ENCODE measurements at regions not wholly inside any gene's neighbourhood (a gene's known extent, or its start where the extent isn't known, plus 50 kb on each side); places are given as distances from the start of the nearest gene placed in this dataset.

- Histone ChIP-seq H4K20me1 (ENCODE audit: insufficient read depth, low read length) (no peaks in the 10 kb centered on the region), H3K4me2 (ENCODE audit: low read length) (no peak overlapping the region), H3K36me3 (ENCODE audit: insufficient read depth, low read length) (no peaks in the 10 kb centered on the region), H3K27ac (ENCODE audit: low read depth, low read length, poor library complexity, severe bottlenecking) (no peak overlapping the region), H3K9me2 (ENCODE audit: insufficient read depth, low read length) (no peaks in the 10 kb centered on the region), H3K79me2 (ENCODE audit: insufficient read depth, low read depth, low read length) (no peaks in the 10 kb centered on the region), H2AFZ (ENCODE audit: low read length) (no peak overlapping the region), H3K4me3 (ENCODE audit: low read depth, low read length, poor library complexity, severe bottlenecking) (no peak overlapping the region), H3K9me3 (ENCODE audit: low read length) (no peaks in the 10 kb centered on the region), H3K4me1 (ENCODE audit: insufficient read depth, low read length, poor library complexity, severe bottlenecking) (peaks cover 8% of the 10 kb centered on the region)
- ChIA-PET CTCF (ENCODE audit: unreplicated experiment) (interaction anchor here (0.7 kb wide), 1 partner anchor 495 kb away, joined by 3 read pairs; no protein-coding TSS in a partner anchor), POLR2A (no interaction called here)
- BruUV-seq (replicated peaks) = no TSS peak
- TF ChIP-seq EZH2phosphoT487 (IDR thresholded peaks at IDR 0.05; ENCODE audit: borderline replicate concordance, low read depth, low read length) (no peak), CTCF (conservative IDR thresholded peaks at IDR 0.05; ENCODE audit: low read length) (no peak)
- intact Hi-C loops (cut with micrococcal nuclease; ENCODE audit: unreplicated experiment) = loop anchor here (5.0 kb wide), 1 partner anchor 120 kb away; the partner anchor contains the start of gene LPCAT1
- no peak for DNase-seq (ENCODE audit: low spot score)
Observed at GRCh38 chr5:1642221-1642620, 118.5 kb upstream of the LPCAT1 start.

GRCh38 chr5:1641560-1642166 is 117.9 kb upstream of the LPCAT1 start:
- Histone ChIP-seq H3K4me1 (ENCODE audit: insufficient read depth, low read length, poor library complexity, severe bottlenecking) (peaks cover 8% of the 10 kb centered on the region), H3K36me3 (ENCODE audit: insufficient read depth, low read length) (no peaks in the 10 kb centered on the region), H3K4me3 (ENCODE audit: low read depth, low read length, poor library complexity, severe bottlenecking) (no peak overlapping the region), H3K79me2 (ENCODE audit: insufficient read depth, low read depth, low read length) (no peaks in the 10 kb centered on the region), H3K9me3 (ENCODE audit: low read length) (no peaks in the 10 kb centered on the region), H3K4me2 (ENCODE audit: low read length) (no peak overlapping the region), H4K20me1 (ENCODE audit: insufficient read depth, low read length) (no peaks in the 10 kb centered on the region), H2AFZ (ENCODE audit: low read length) (0 out of 2 replicates have a peak overlapping the region, but pooled peaks have one; percentile 37), H3K9me2 (ENCODE audit: insufficient read depth, low read length) (no peaks in the 10 kb centered on the region), H3K27ac (ENCODE audit: low read depth, low read length, poor library complexity, severe bottlenecking) (no peak overlapping the region)
- ChIA-PET CTCF (ENCODE audit: unreplicated experiment) (no interaction called here), POLR2A (no interaction called here)
- no peak for TF ChIP-seq EZH2phosphoT487 (IDR thresholded peaks at IDR 0.05; ENCODE audit: borderline replicate concordance, low read depth, low read length)
- TF ChIP-seq CTCF (conservative IDR thresholded peaks at IDR 0.05; ENCODE audit: low read length) = peak; percentile 100
- no TSS peak for BruUV-seq (replicated peaks)
- DNase-seq (ENCODE audit: low spot score) = peak; percentile 90
- intact Hi-C loops (cut with micrococcal nuclease; ENCODE audit: unreplicated experiment) = loop anchor here (1.0 to 5.0 kb wide), 2 partner anchors 119 to 162 kb away; partner anchors contain the start of gene LPCAT1

GRCh38 chr5:1641041-1641440 is 117.3 kb upstream of the LPCAT1 start:
- Histone ChIP-seq H3K4me3 (ENCODE audit: low read depth, low read length, poor library complexity, severe bottlenecking) (no peak overlapping the region), H2AFZ (ENCODE audit: low read length) (0 out of 2 replicates have a peak overlapping the region, but pooled peaks have one; percentile 37), H3K27ac (ENCODE audit: low read depth, low read length, poor library complexity, severe bottlenecking) (no peak overlapping the region), H3K9me2 (ENCODE audit: insufficient read depth, low read length) (no peaks in the 10 kb centered on the region), H3K36me3 (ENCODE audit: insufficient read depth, low read length) (no peaks in the 10 kb centered on the region), H3K4me2 (ENCODE audit: low read length) (no peak overlapping the region), H3K4me1 (ENCODE audit: insufficient read depth, low read length, poor library complexity, severe bottlenecking) (peaks cover 8% of the 10 kb centered on the region), H4K20me1 (ENCODE audit: insufficient read depth, low read length) (no peaks in the 10 kb centered on the region), H3K79me2 (ENCODE audit: insufficient read depth, low read depth, low read length) (no peaks in the 10 kb centered on the region), H3K9me3 (ENCODE audit: low read length) (no peaks in the 10 kb centered on the region)
- TF ChIP-seq EZH2phosphoT487 (IDR thresholded peaks at IDR 0.05; ENCODE audit: borderline replicate concordance, low read depth, low read length) (no peak), CTCF (conservative IDR thresholded peaks at IDR 0.05; ENCODE audit: low read length) (no peak)
- ChIA-PET POLR2A (no interaction called here), CTCF (ENCODE audit: unreplicated experiment) (no interaction called here)
- intact Hi-C loops (cut with micrococcal nuclease; ENCODE audit: unreplicated experiment) = loop anchor here (1.0 to 5.0 kb wide), 2 partner anchors 119 to 162 kb away; partner anchors contain the start of gene LPCAT1
- BruUV-seq (replicated peaks) = no TSS peak
- no peak for DNase-seq (ENCODE audit: low spot score)

Measured in OCI-LY7 (cell line).